ENCODE measurements at regions not wholly inside any gene's neighbourhood (a gene's known extent, or its start where the extent isn't known, plus 50 kb on each side); places are given as distances from the start of the nearest gene placed in this dataset.

DNA sequence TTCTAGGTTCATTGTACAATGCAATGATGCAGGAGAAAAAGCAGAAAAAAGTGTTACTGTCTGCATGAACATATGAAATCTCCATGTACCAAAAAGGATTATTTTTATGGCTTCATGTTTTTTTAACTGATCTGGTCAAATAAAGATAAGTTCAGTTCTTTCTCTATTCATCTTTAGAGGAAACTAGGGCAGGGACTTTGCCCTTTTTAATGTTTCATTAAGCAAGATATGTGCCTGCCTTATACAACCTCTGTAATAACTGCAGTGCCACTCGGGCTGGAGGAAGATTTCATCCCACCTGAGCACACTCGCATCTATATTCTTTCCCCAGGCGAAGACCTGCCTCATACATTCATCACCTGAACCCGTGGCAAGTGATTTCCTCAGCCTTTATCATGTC, 157.9 kb upstream of the DDX18 start:
- FAIRE-seq (no peak), DNase-seq (ENCODE audit: low read depth, low spot score) (no peak)
- H3K27ac ChIP-seq (ENCODE audit: insufficient read depth, low read depth, low read length): no peak overlapping the region
- intact Hi-C loops (cut with micrococcal nuclease): no loop called here
- dilution Hi-C loops (cut with MboI; ENCODE audit: extremely low pct_ligation_motif_present, low sequenced_read_pairs): no loop called here
- H3K36me3 ChIP-seq (ENCODE audit: control insufficient read depth in 2 of 2, extremely low read depth in 1 of 2, insufficient read depth in 2 of 2, low read length in 2 of 2): no peaks in the 10 kb centered on the region
- no peaks in the 10 kb centered on the region for H3K27me3 ChIP-seq (ENCODE audit: control insufficient read depth in 2 of 2, insufficient read depth in 2 of 2, low read length in 2 of 2)
- no peak overlapping the region for H2AFZ ChIP-seq (ENCODE audit: low read depth, low read length)
- H3K9me3 ChIP-seq (replicated peaks; ENCODE audit: control insufficient read depth, insufficient read depth, low read length): no peaks in the 10 kb centered on the region
- no peaks in the 10 kb centered on the region for H4K20me1 ChIP-seq (replicated peaks; ENCODE audit: control insufficient read depth, extremely low read depth, insufficient read depth, low read length)
- no TSS peak for BruUV-seq (replicated peaks)
- no peak for TF ChIP-seq GATA2 (IDR thresholded peaks at IDR 0.05; ENCODE audit: insufficient read depth, insufficient read length, low read depth, low read length)
- TF ChIP-seq, protein P1, sequence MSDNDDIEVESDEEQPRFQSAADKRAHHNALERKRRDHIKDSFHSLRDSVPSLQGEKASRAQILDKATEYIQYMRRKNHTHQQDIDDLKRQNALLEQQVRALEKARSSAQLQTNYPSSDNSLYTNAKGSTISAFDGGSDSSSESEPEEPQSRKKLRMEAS (IDR thresholded peaks at IDR 0.05; ENCODE audit: insufficient read depth, insufficient read length): no peak
- TF ChIP-seq MYC (IDR thresholded peaks at IDR 0.05; ENCODE audit: low read depth, low read length): no peak
- TF ChIP-seq, protein P2, sequence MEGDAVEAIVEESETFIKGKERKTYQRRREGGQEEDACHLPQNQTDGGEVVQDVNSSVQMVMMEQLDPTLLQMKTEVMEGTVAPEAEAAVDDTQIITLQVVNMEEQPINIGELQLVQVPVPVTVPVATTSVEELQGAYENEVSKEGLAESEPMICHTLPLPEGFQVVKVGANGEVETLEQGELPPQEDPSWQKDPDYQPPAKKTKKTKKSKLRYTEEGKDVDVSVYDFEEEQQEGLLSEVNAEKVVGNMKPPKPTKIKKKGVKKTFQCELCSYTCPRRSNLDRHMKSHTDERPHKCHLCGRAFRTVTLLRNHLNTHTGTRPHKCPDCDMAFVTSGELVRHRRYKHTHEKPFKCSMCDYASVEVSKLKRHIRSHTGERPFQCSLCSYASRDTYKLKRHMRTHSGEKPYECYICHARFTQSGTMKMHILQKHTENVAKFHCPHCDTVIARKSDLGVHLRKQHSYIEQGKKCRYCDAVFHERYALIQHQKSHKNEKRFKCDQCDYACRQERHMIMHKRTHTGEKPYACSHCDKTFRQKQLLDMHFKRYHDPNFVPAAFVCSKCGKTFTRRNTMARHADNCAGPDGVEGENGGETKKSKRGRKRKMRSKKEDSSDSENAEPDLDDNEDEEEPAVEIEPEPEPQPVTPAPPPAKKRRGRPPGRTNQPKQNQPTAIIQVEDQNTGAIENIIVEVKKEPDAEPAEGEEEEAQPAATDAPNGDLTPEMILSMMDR (IDR thresholded peaks at IDR 0.05; ENCODE audit: extremely low read depth in 1 of 2, insufficient read depth in 1 of 2, low read depth in 1 of 2, low read length in 2 of 2): no peak
- TF ChIP-seq POLR2A (IDR thresholded peaks at IDR 0.05; ENCODE audit: low read depth, low read length): no peak
- TF ChIP-seq JUN (IDR thresholded peaks at IDR 0.05; ENCODE audit: borderline replicate concordance, insufficient read depth, insufficient read length, low read depth): no peak
- TF ChIP-seq FOS (IDR thresholded peaks at IDR 0.05; ENCODE audit: borderline replicate concordance, insufficient read depth, low read length): no peak
- TF ChIP-seq POLR2AphosphoS5 (IDR thresholded peaks at IDR 0.05; ENCODE audit: insufficient read depth, low read depth, low read length): no peak
- TF ChIP-seq EZH2 (IDR thresholded peaks at IDR 0.05; ENCODE audit: borderline replicate concordance, low read depth, low read length, severe bottlenecking): no peak
- no peak overlapping the region for H3K4me3 ChIP-seq (replicated peaks in 1 of 3; ENCODE audit: insufficient read depth in 1 of 3, low read depth in 1 of 3, low read length in 3 of 3)
- no peaks in the 10 kb centered on the region for H3K9me1 ChIP-seq (replicated peaks; ENCODE audit: control insufficient read depth, extremely low read depth, insufficient read depth, low read length)
- H3K79me2 ChIP-seq (ENCODE audit: control insufficient read depth, insufficient read depth, low read length): no peaks in the 10 kb centered on the region
- ChIA-PET POLR2A (no interaction called here), CTCF (no interaction called here)
- no peak overlapping the region for H3K9ac ChIP-seq (replicated peaks; ENCODE audit: extremely low read depth, insufficient read depth, low read length)
- no peaks in the 10 kb centered on the region for H3K4me1 ChIP-seq (ENCODE audit: control insufficient read depth, extremely low read depth, insufficient read depth, low read length)
- no peak overlapping the region for H3K4me2 ChIP-seq (ENCODE audit: insufficient read depth, low read length)
